HEK293T (cell line): ENCODE measurements at regions not wholly inside any gene's neighbourhood (a gene's known extent, or its start where the extent isn't known, plus 50 kb on each side); places are given as distances from the start of the nearest gene placed in this dataset.

Source experiments
- BHLHE40 ChIP-seq: fragments of 450-650 bp; IDR thresholded peaks from 2 replicates; pipeline ENCODE4 v1.6.1; 2016; ENCODE audit warnings: mild to moderate bottlenecking, moderate library complexity, borderline replicate concordance
- FOXK2 ChIP-seq: fragments of 450-650 bp; IDR thresholded peaks from 2 replicates; pipeline ENCODE4 v1.6.1; 2016; ENCODE audit warnings: mild to moderate bottlenecking
- FOXM1 ChIP-seq: fragments of 450-650 bp; IDR thresholded peaks from 2 replicates; pipeline ENCODE4 v1.6.1; 2017; ENCODE audit warnings: mild to moderate bottlenecking, borderline replicate concordance
- LEF1 ChIP-seq: fragments of 450-650 bp; IDR thresholded peaks from 2 replicates; pipeline ENCODE4 v1.6.1; 2017; ENCODE audit warnings: mild to moderate bottlenecking, borderline replicate concordance
- SUZ12 ChIP-seq: fragments of 450-650 bp; IDR thresholded peaks from 2 replicates; pipeline ENCODE4 v1.6.1; 2016; ENCODE audit warnings: mild to moderate bottlenecking
- TARDBP ChIP-seq: fragments of 450-650 bp; IDR thresholded peaks from 2 replicates; pipeline ENCODE4 v1.6.1; 2016

- TF ChIP-seq LEF1 (no peak), BHLHE40 (no peak), FOXK2 (no peak), SUZ12 (no peak), FOXM1 (no peak), TARDBP (no peak)
These were observed 414.2 kb upstream of the SLC14A2 start for GRCh38 chr18:45201029-45201428.
